Astrocyte (in vitro differentiated cells and primary cell): ENCODE measurements at regions not wholly inside any gene's neighbourhood (a gene's known extent, or its start where the extent isn't known, plus 50 kb on each side); places are given as distances from the start of the nearest gene placed in this dataset.

Experiments
- DNase-seq: peaks from one replicate; pipeline ENCODE4 v3.0.0-alpha.2; 2010; ENCODE audit warnings: low read depth
- FAIRE-seq: peaks from 2 replicates; lab custom pipeline; 2011; peaks lifted over from hg19 to GRCh38; lab: Jason Lieb, UNC
- H2AFZ ChIP-seq: 2 replicates; pipeline ENCODE4 v1.6.0; 2012; ENCODE audit warnings: low read depth, low read length, inconsistent platforms
- H3K27ac ChIP-seq: 2 replicates; pipeline ENCODE4 v1.5.1; 2011; ENCODE audit warnings: low read depth, low read length, inconsistent platforms
- H3K27me3 ChIP-seq: 2 replicates; pipeline ENCODE4 v1.6.0; 2011; ENCODE audit warnings: low read length, inconsistent platforms; ENCODE audit not compliant: insufficient read depth
- H3K36me3 ChIP-seq: 2 replicates; pipeline ENCODE4 v1.5.1; 2011; ENCODE audit warnings: low read length, inconsistent platforms; ENCODE audit not compliant: insufficient read depth
- H3K4me1 ChIP-seq: 2 replicates; pipeline ENCODE4 v1.5.1; 2011; ENCODE audit warnings: low read length, inconsistent platforms; ENCODE audit not compliant: insufficient read depth
- H3K4me2 ChIP-seq: 2 replicates; pipeline ENCODE4 v1.6.0; 2012; ENCODE audit warnings: low read length, inconsistent platforms
- H3K4me3 ChIP-seq: 2 replicates; pipeline ENCODE4 v1.5.1; 2011; ENCODE audit warnings: low read depth, mild to moderate bottlenecking, low read length, inconsistent platforms; ENCODE audit not compliant: insufficient read depth
- H3K79me2 ChIP-seq: 2 replicates; pipeline ENCODE4 v1.6.0; 2012; ENCODE audit warnings: mild to moderate bottlenecking, low read length, inconsistent platforms; ENCODE audit not compliant: insufficient read depth
- H3K9ac ChIP-seq: 2 replicates; pipeline ENCODE4 v1.6.0; 2012; ENCODE audit warnings: mild to moderate bottlenecking, low read length, inconsistent platforms
- H3K9me3 ChIP-seq: 2 replicates; pipeline ENCODE4 v1.5.1; 2012; ENCODE audit warnings: low read depth, mild to moderate bottlenecking, low read length, inconsistent platforms; ENCODE audit not compliant: insufficient read depth
- H4K20me1 ChIP-seq: 2 replicates; pipeline ENCODE4 v1.6.0; 2012; ENCODE audit warnings: low read length, inconsistent platforms; ENCODE audit not compliant: insufficient read depth
- H3K27ac Mint-ChIP-seq: one replicate; pipeline ENCODE4 v1.8.0; 2021; ENCODE audit warnings: mild to moderate bottlenecking, mixed read lengths; ENCODE audit not compliant: unreplicated experiment
- H3K27me3 Mint-ChIP-seq: one replicate; pipeline ENCODE4 v1.8.0; 2021; ENCODE audit warnings: low read depth, mixed read lengths; ENCODE audit not compliant: unreplicated experiment
- H3K36me3 Mint-ChIP-seq: one replicate; pipeline ENCODE4 v1.8.0; 2021; ENCODE audit warnings: low read depth, mixed read lengths; ENCODE audit not compliant: unreplicated experiment
- H3K4me1 Mint-ChIP-seq: one replicate; pipeline ENCODE4 v1.8.0; 2021; ENCODE audit warnings: low read depth, mixed read lengths; ENCODE audit not compliant: unreplicated experiment
- H3K4me3 Mint-ChIP-seq: one replicate; pipeline ENCODE4 v1.8.0; 2021; ENCODE audit warnings: mild to moderate bottlenecking, moderate library complexity, mixed read lengths; ENCODE audit not compliant: unreplicated experiment
- H3K9me3 Mint-ChIP-seq: one replicate; pipeline ENCODE4 v1.8.0; 2021; ENCODE audit warnings: mild to moderate bottlenecking, mixed read lengths; ENCODE audit not compliant: unreplicated experiment
- CTCF ChIP-seq: IDR thresholded peaks from 2 replicates; pipeline ENCODE4 v1.5.1; 2011; ENCODE audit warnings: low read depth, mild to moderate bottlenecking, inconsistent platforms, low read length, moderate library complexity; ENCODE audit not compliant: insufficient read depth
- EZH2 ChIP-seq: IDR thresholded peaks from 2 replicates; pipeline ENCODE4 v1.6.1; 2012; ENCODE audit warnings: mild to moderate bottlenecking, low read length, inconsistent platforms; ENCODE audit not compliant: insufficient read depth

GRCh38 chr14:58864751-58865513, 227.2 kb downstream of the DACT1 start:
- Histone ChIP-seq H2AFZ (peak overlapping the region; percentile 19), H3K9me3 (no peaks in the 10 kb centered on the region), H3K4me1 (peaks cover 19% of the 10 kb centered on the region), H3K9ac (peak overlapping the region; percentile 13), H4K20me1 (no peaks in the 10 kb centered on the region), H3K4me3 (no peak overlapping the region), H3K79me2 (no peaks in the 10 kb centered on the region), H3K36me3 (no peaks in the 10 kb centered on the region), H3K4me2 (peak overlapping the region; percentile 53), H3K27ac (peak overlapping the region; percentile 51), H3K27me3 (no peaks in the 10 kb centered on the region)
- DNase-seq (peak; percentile 86), FAIRE-seq (peak; percentile 41)
- Mint-ChIP-seq H3K27ac (peak overlapping the region; percentile 82), H3K9me3 (peaks cover 4% of the 10 kb centered on the region), H3K4me1 (peaks cover 39% of the 10 kb centered on the region), H3K36me3 (no peaks in the 10 kb centered on the region), H3K4me3 (no peak overlapping the region), H3K27me3 (no peaks in the 10 kb centered on the region)
- no peak for TF ChIP-seq EZH2
- no peak for TF ChIP-seq CTCF

- FAIRE-seq (no peak), DNase-seq (peak; percentile 79)
- peak overlapping the region; percentile 51 for H3K27ac ChIP-seq
- Mint-ChIP-seq H3K27me3 (no peaks in the 10 kb centered on the region), H3K4me3 (no peak overlapping the region), H3K36me3 (no peaks in the 10 kb centered on the region), H3K27ac (peak overlapping the region; percentile 82), H3K9me3 (peaks cover 4% of the 10 kb centered on the region), H3K4me1 (peaks cover 39% of the 10 kb centered on the region)
- no peaks in the 10 kb centered on the region for H3K9me3 ChIP-seq
- H3K4me2 ChIP-seq: peak overlapping the region; percentile 53
- H4K20me1 ChIP-seq: no peaks in the 10 kb centered on the region
- H3K4me1 ChIP-seq: peaks cover 19% of the 10 kb centered on the region
- H2AFZ ChIP-seq: no peak overlapping the region
- TF ChIP-seq CTCF: no peak
- no peak for TF ChIP-seq EZH2
- no peak overlapping the region for H3K4me3 ChIP-seq
- H3K36me3 ChIP-seq: no peaks in the 10 kb centered on the region
- H3K9ac ChIP-seq: no peak overlapping the region
- H3K79me2 ChIP-seq: no peaks in the 10 kb centered on the region
- H3K27me3 ChIP-seq: no peaks in the 10 kb centered on the region
These were observed 227.9 kb downstream of the DACT1 start for GRCh38 chr14:58865514-58866281.
